ENCODE measurements at regions not wholly inside any gene's neighbourhood (a gene's known extent, or its start where the extent isn't known, plus 50 kb on each side); places are given as distances from the start of the nearest gene placed in this dataset.

GRCh38 chr2:22449696-22450095 lies 935.3 kb upstream of the KLHL29 start (continued):
- TF ChIP-seq, protein P1, sequence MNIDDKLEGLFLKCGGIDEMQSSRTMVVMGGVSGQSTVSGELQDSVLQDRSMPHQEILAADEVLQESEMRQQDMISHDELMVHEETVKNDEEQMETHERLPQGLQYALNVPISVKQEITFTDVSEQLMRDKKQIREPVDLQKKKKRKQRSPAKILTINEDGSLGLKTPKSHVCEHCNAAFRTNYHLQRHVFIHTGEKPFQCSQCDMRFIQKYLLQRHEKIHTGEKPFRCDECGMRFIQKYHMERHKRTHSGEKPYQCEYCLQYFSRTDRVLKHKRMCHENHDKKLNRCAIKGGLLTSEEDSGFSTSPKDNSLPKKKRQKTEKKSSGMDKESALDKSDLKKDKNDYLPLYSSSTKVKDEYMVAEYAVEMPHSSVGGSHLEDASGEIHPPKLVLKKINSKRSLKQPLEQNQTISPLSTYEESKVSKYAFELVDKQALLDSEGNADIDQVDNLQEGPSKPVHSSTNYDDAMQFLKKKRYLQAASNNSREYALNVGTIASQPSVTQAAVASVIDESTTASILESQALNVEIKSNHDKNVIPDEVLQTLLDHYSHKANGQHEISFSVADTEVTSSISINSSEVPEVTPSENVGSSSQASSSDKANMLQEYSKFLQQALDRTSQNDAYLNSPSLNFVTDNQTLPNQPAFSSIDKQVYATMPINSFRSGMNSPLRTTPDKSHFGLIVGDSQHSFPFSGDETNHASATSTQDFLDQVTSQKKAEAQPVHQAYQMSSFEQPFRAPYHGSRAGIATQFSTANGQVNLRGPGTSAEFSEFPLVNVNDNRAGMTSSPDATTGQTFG (tag by site-specific recombination; IDR thresholded peaks at IDR 0.05; ENCODE audit: borderline replicate concordance): no peak

DNA sequence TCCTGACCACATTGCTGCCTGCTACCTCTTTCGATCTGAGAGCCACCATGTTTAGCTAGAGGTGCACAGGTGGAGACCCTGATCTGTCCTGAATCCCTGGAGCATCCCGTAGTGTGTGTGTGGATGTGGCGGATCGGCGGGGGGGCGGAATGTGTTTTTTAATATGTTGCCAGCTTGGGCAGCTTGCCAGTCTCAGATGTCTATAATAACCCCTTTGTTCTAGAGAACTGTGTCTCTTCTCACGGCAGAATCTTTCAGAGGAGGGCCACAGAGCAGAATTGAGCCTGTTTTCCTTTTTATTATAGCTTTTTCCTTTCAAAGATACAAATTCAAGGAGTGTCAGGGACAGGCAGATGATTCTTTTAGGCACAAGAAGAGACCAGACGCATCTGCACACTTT lies 934.1 kb upstream of the KLHL29 start:
- TF ChIP-seq ZBTB17 (tag by site-specific recombination; IDR thresholded peaks at IDR 0.05) (no peak), ZNF792 (tag by site-specific recombination; IDR thresholded peaks at IDR 0.05) (no peak), ZNF433 (tag by site-specific recombination; IDR thresholded peaks at IDR 0.05; ENCODE audit: low read depth) (no peak), ZNF843 (tag by site-specific recombination; IDR thresholded peaks at IDR 0.05) (no peak), ZNF677 (tag by site-specific recombination; IDR thresholded peaks at IDR 0.05) (no peak), ZNF132 (tag by site-specific recombination; IDR thresholded peaks at IDR 0.05; ENCODE audit: borderline replicate concordance) (no peak), TRIM28 (IDR thresholded peaks at IDR 0.05; ENCODE audit: borderline replicate concordance, low read length) (no peak), ZNF701 (tag by site-specific recombination; IDR thresholded peaks at IDR 0.05) (no peak), ZNF2 (tag by site-specific recombination; IDR thresholded peaks at IDR 0.05) (no peak), BCL11B (tag by site-specific recombination; IDR thresholded peaks at IDR 0.05; ENCODE audit: low read depth) (no peak), PRDM6 (tag by site-specific recombination; IDR thresholded peaks at IDR 0.05) (no peak), GLI4 (tag by site-specific recombination; IDR thresholded peaks at IDR 0.05) (no peak), ZNF394 (tag by site-specific recombination; IDR thresholded peaks at IDR 0.05; ENCODE audit: borderline replicate concordance) (no peak), ZNF530 (tag by site-specific recombination; IDR thresholded peaks at IDR 0.05; ENCODE audit: low read depth) (no peak)
- TF ChIP-seq, protein P2, sequence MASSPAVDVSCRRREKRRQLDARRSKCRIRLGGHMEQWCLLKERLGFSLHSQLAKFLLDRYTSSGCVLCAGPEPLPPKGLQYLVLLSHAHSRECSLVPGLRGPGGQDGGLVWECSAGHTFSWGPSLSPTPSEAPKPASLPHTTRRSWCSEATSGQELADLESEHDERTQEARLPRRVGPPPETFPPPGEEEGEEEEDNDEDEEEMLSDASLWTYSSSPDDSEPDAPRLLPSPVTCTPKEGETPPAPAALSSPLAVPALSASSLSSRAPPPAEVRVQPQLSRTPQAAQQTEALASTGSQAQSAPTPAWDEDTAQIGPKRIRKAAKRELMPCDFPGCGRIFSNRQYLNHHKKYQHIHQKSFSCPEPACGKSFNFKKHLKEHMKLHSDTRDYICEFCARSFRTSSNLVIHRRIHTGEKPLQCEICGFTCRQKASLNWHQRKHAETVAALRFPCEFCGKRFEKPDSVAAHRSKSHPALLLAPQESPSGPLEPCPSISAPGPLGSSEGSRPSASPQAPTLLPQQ (tag by site-specific recombination; IDR thresholded peaks at IDR 0.05): no peak
- Histone ChIP-seq H3K27ac (ENCODE audit: extremely low read depth, low read depth, low read length) (no peak overlapping the region), H3K4me3 (ENCODE audit: low read depth, low read length) (no peak overlapping the region), H3K36me3 (ENCODE audit: control insufficient read depth in 2 of 2, insufficient read depth in 1 of 2, low read length in 2 of 2) (no peaks in the 10 kb centered on the region), H3K4me1 (ENCODE audit: control insufficient read depth, insufficient read depth, low read length) (no peaks in the 10 kb centered on the region), H3K9me3 (ENCODE audit: control insufficient read depth, insufficient read depth, low read depth, low read length) (no peaks in the 10 kb centered on the region)
- ChIA-PET CTCF (no interaction called here), POLR2A (no interaction called here)

DNA sequence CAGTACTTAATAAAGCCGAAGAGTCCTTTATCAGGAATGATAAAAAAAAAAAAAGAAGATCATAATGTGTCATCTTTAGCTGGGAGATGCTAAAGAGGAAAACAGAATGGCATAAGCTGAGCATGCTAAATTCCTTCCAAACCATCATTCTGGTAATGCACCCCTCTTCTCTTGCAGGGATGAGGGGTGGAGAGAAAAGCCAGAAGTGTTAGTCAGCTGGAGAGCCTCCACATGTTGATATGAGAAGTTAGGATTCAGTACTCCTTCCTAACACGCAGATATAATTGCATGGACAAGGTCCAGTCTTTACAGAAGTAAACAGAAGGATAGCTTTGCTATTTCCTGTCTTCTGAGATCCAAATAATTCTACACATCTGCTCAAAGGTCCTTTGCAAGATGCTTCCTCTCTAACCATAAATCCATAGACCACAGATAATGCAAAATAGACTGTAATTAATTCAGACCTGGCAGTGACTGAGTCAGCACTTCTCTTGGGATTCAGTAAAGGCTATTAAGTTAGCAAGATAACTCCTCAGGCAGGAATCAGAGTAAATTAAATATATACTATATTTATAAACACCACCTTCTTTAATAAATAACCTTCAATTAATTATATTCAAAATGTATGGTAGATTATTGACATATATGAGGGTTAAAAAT lies 930.0 kb upstream of the KLHL29 start:
- Histone ChIP-seq H3K9me3 (ENCODE audit: control insufficient read depth, insufficient read depth, low read depth, low read length) (no peaks in the 10 kb centered on the region), H3K27ac (ENCODE audit: extremely low read depth, low read depth, low read length) (no peak overlapping the region), H3K36me3 (ENCODE audit: control insufficient read depth in 2 of 2, insufficient read depth in 1 of 2, low read length in 2 of 2) (no peaks in the 10 kb centered on the region), H3K4me1 (ENCODE audit: control insufficient read depth, insufficient read depth, low read length) (no peaks in the 10 kb centered on the region), H3K4me3 (ENCODE audit: low read depth, low read length) (no peak overlapping the region)
- TF ChIP-seq ZNF549 (tag by site-specific recombination; IDR thresholded peaks at IDR 0.05) (no peak), YY2 (tag by site-specific recombination; IDR thresholded peaks at IDR 0.05) (no peak), ZBTB26 (tag by site-specific recombination; optimal IDR thresholded peaks at IDR 0.05) (no peak), ZNF510 (tag by site-specific recombination; IDR thresholded peaks at IDR 0.05; ENCODE audit: insufficient replicate concordance) (no peak)
- ChIA-PET POLR2A (no interaction called here), CTCF (no interaction called here)

All from HEK293 (cell line).